OCI-LY7 (cell line): ENCODE measurements at regions not wholly inside any gene's neighbourhood (a gene's known extent, or its start where the extent isn't known, plus 50 kb on each side); places are given as distances from the start of the nearest gene placed in this dataset.

ENCODE experiments used
- BruUV-seq: library from RNA; stranded (reverse); fragments of 400-500 nt; replicated peaks from 2 replicates; lab custom pipeline; 2021; lab: Mats Ljungman, UMichigan
- CTCF ChIA-PET: fragments of 300-600 bp; sonication (Branson Sonifier 250); formaldehyde crosslinking; loops from one replicate; lab custom pipeline; 2022; ENCODE audit warnings: antibody characterized with exemption; ENCODE audit not compliant: unreplicated experiment; lab: Charles Lee
- POLR2A ChIA-PET: fragments of 300-600 bp; sonication (Branson Sonifier 250); formaldehyde crosslinking; loops from one replicate; lab custom pipeline; 2022; ENCODE audit warnings: antibody characterized with exemption; lab: Charles Lee
- DNase-seq: peaks from one replicate; pipeline ENCODE4 v3.0.0-alpha.2; 2015; ENCODE audit warnings: low spot score
- H2AFZ ChIP-seq: fragments of 200-600 bp; sonication (generic), shearing (Covaris generic); 2 replicates; pipeline ENCODE4 v1.6.1; 2014; ENCODE audit warnings: mild to moderate bottlenecking, antibody characterized with exemption, low read length, moderate library complexity
- H3K27ac ChIP-seq: fragments of 200-600 bp; sonication (generic); 2 replicates; pipeline ENCODE4 v1.5.1; 2014; ENCODE audit warnings: mixed run types, low read depth, mild to moderate bottlenecking, moderate library complexity, low read length, inconsistent platforms; ENCODE audit not compliant: poor library complexity, severe bottlenecking
- H3K36me3 ChIP-seq: fragments of 200-600 bp; sonication (generic); 2 replicates; pipeline ENCODE4 v1.6.1; 2014; ENCODE audit warnings: mild to moderate bottlenecking, antibody characterized with exemption, low read length, moderate library complexity, mixed read lengths; ENCODE audit not compliant: insufficient read depth
- H3K4me1 ChIP-seq: fragments of 200-600 bp; sonication (generic); 2 replicates; pipeline ENCODE4 v1.5.1; 2014; ENCODE audit warnings: mild to moderate bottlenecking, low read length; ENCODE audit not compliant: insufficient read depth, poor library complexity, severe bottlenecking
- H3K4me2 ChIP-seq: fragments of 200-600 bp; sonication (generic); 2 replicates; pipeline ENCODE4 v1.6.1; 2014; ENCODE audit warnings: mild to moderate bottlenecking, low read length
- H3K4me3 ChIP-seq: fragments of 200-600 bp; sonication (generic); 2 replicates; pipeline ENCODE4 v1.5.1; 2014; ENCODE audit warnings: mild to moderate bottlenecking, low read depth, low read length; ENCODE audit not compliant: poor library complexity, severe bottlenecking
- H3K79me2 ChIP-seq: fragments of 200-600 bp; sonication (generic); 2 replicates; pipeline ENCODE4 v1.6.1; 2016; ENCODE audit warnings: low read depth, mild to moderate bottlenecking, low read length, moderate library complexity, mixed read lengths; ENCODE audit not compliant: insufficient read depth
- H3K9me2 ChIP-seq: fragments of 200-600 bp; sonication (generic); 2 replicates; pipeline ENCODE4 v1.6.1; 2016; ENCODE audit warnings: mild to moderate bottlenecking, low read length, mixed read lengths; ENCODE audit not compliant: insufficient read depth
- H3K9me3 ChIP-seq: fragments of 200-600 bp; sonication (generic); 2 replicates; pipeline ENCODE4 v1.6.1; 2014; ENCODE audit warnings: mild to moderate bottlenecking, mixed run types, low read length, mixed read lengths
- H4K20me1 ChIP-seq: fragments of 200-600 bp; sonication (generic); 2 replicates; pipeline ENCODE4 v1.6.1; 2014; ENCODE audit warnings: mild to moderate bottlenecking, antibody characterized with exemption, low read length, moderate library complexity, mixed read lengths; ENCODE audit not compliant: insufficient read depth
- CTCF ChIP-seq: fragments of 200-600 bp; sonication (generic); conservative IDR thresholded peaks from 2 replicates; pipeline ENCODE4 v1.5.1; 2014; ENCODE audit warnings: mild to moderate bottlenecking, antibody characterized with exemption, low read length, moderate library complexity, mixed read lengths
- EZH2phosphoT487 ChIP-seq: fragments of 200-600 bp; sonication (generic); IDR thresholded peaks from 2 replicates; pipeline ENCODE4 v1.6.1; 2018; ENCODE audit warnings: low read depth, borderline replicate concordance, mild to moderate bottlenecking, mixed run types, antibody characterized with exemption, low read length, moderate library complexity, mixed read lengths
- intact Hi-C: fragments of 100-400 bp; cut with micrococcal nuclease; formaldehyde crosslinking; loops from one replicate; pipeline ENCODE4 v1.10.0; 2022; ENCODE audit not compliant: unreplicated experiment

- no peak overlapping the region for H3K4me2 ChIP-seq
- TF ChIP-seq CTCF (no peak), EZH2phosphoT487 (no peak)
- H3K27ac ChIP-seq: no peak overlapping the region
- no peaks in the 10 kb centered on the region for H3K4me1 ChIP-seq
- H3K4me3 ChIP-seq: no peak overlapping the region
- intact Hi-C loops: no loop called here
- H3K9me2 ChIP-seq: no peaks in the 10 kb centered on the region
- ChIA-PET CTCF (no interaction called here), POLR2A (no interaction called here)
- no peaks in the 10 kb centered on the region for H3K36me3 ChIP-seq
- H3K79me2 ChIP-seq: no peaks in the 10 kb centered on the region
- BruUV-seq: no TSS peak
- H3K9me3 ChIP-seq: no peaks in the 10 kb centered on the region
- no peak for DNase-seq
- no peaks in the 10 kb centered on the region for H4K20me1 ChIP-seq
- H2AFZ ChIP-seq: no peak overlapping the region
These were observed 118.3 kb upstream of the FRMD4B start for GRCh38 chr3:69504232-69504631.

- intact Hi-C loops: no loop called here
- Histone ChIP-seq H3K36me3 (no peaks in the 10 kb centered on the region), H3K4me1 (no peaks in the 10 kb centered on the region), H2AFZ (no peak overlapping the region), H3K27ac (no peak overlapping the region), H3K79me2 (no peaks in the 10 kb centered on the region), H3K9me3 (no peaks in the 10 kb centered on the region), H3K9me2 (no peaks in the 10 kb centered on the region), H4K20me1 (no peaks in the 10 kb centered on the region), H3K4me3 (no peak overlapping the region), H3K4me2 (no peak overlapping the region)
- no TSS peak for BruUV-seq
- ChIA-PET POLR2A (no interaction called here), CTCF (no interaction called here)
- DNase-seq: no peak
- TF ChIP-seq EZH2phosphoT487 (no peak), CTCF (no peak)
These were observed 114.7 kb upstream of the FRMD4B start for GRCh38 chr3:69500604-69501003.

- no peak for DNase-seq
- Histone ChIP-seq H3K4me1 (no peaks in the 10 kb centered on the region), H2AFZ (no peak overlapping the region), H3K4me3 (no peak overlapping the region), H4K20me1 (no peaks in the 10 kb centered on the region), H3K36me3 (no peaks in the 10 kb centered on the region), H3K79me2 (no peaks in the 10 kb centered on the region), H3K9me3 (no peaks in the 10 kb centered on the region), H3K4me2 (no peak overlapping the region), H3K9me2 (no peaks in the 10 kb centered on the region), H3K27ac (no peak overlapping the region)
- TF ChIP-seq CTCF (no peak), EZH2phosphoT487 (no peak)
- no TSS peak for BruUV-seq
- POLR2A ChIA-PET: interaction anchor here (0.6 kb wide), 1 partner anchor 285 kb away, joined by 4 read pairs; no protein-coding TSS in a partner anchor
- intact Hi-C loops: no loop called here
- CTCF ChIA-PET: no interaction called here
These were observed 114.1 kb upstream of the FRMD4B start for GRCh38 chr3:69499899-69500421.
